AG09309 (cell line): ENCODE measurements at regions not wholly inside any gene's neighbourhood (a gene's known extent, or its start where the extent isn't known, plus 50 kb on each side); places are given as distances from the start of the nearest gene placed in this dataset.

Experiments used
- DNase-seq: peaks from one replicate; pipeline ENCODE4 v3.0.0-alpha.2; 2010; ENCODE audit warnings: low read depth
- H3K4me3 ChIP-seq: 2 replicates; pipeline ENCODE4 v1.5.1; 2011; ENCODE audit warnings: mild to moderate bottlenecking, low read depth, low read length, moderate library complexity; ENCODE audit not compliant: control insufficient read depth
- TF ChIP-seq, protein P1 (sequence below): IDR thresholded peaks from 2 replicates; pipeline ENCODE4 v1.5.1; 2011; ENCODE audit warnings: mild to moderate bottlenecking, low read depth, low read length, inconsistent platforms; ENCODE audit not compliant: insufficient read depth, control insufficient read depth; ENCODE audit errors: missing control alignments

DNA sequence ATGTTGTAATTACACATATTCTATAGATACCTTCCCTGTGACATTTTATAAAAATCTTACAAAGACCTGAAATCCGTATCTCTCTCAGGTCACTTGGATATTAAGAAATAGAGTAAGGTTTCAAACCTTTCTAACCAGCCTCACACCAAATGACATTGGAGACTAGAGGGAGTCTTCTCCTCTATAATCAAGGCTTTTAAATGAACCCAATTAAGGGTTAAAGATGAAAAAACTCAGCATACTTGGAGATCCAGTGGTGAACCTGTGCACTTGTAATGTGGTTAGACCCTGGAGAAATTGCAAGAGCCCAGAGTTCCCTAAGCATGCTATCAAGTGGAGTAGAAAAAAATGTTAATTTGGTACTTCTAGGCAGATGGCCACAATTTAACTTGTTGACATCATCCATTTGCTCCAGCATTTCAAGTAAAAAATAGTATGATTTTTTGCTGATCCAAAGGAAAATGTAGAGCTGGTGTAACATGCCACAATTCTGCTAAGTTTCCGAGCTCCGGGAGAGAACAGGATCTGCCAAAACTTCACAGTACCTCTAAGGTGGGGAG is 554.1 kb upstream of the MIR17HG start:
- no peak for DNase-seq
- TF ChIP-seq, protein P1, sequence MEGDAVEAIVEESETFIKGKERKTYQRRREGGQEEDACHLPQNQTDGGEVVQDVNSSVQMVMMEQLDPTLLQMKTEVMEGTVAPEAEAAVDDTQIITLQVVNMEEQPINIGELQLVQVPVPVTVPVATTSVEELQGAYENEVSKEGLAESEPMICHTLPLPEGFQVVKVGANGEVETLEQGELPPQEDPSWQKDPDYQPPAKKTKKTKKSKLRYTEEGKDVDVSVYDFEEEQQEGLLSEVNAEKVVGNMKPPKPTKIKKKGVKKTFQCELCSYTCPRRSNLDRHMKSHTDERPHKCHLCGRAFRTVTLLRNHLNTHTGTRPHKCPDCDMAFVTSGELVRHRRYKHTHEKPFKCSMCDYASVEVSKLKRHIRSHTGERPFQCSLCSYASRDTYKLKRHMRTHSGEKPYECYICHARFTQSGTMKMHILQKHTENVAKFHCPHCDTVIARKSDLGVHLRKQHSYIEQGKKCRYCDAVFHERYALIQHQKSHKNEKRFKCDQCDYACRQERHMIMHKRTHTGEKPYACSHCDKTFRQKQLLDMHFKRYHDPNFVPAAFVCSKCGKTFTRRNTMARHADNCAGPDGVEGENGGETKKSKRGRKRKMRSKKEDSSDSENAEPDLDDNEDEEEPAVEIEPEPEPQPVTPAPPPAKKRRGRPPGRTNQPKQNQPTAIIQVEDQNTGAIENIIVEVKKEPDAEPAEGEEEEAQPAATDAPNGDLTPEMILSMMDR, result no peak
- no peak overlapping the region for H3K4me3 ChIP-seq

DNA sequence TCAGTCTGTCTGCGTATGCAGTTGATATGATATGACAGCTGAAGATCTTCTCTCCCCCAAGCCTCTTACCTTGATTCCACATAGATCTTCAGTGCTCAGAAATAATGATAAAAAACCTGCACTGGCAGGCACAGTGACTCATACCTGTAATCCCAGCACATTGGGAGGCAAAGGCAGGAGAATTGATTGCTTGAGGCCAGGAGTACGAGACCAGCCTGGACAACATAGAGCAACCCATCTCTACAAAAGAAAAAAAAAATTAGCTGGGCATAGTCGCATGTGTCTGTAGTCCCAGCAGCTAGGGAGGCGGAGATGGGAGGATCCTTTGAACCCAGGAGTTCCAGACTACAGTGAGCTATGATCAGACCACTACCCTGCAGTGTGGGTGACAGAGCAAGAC is 551.0 kb upstream of the MIR17HG start:
- H3K4me3 ChIP-seq, result no peak overlapping the region
- TF ChIP-seq, protein P1, result no peak
- DNase-seq, result no peak

DNA sequence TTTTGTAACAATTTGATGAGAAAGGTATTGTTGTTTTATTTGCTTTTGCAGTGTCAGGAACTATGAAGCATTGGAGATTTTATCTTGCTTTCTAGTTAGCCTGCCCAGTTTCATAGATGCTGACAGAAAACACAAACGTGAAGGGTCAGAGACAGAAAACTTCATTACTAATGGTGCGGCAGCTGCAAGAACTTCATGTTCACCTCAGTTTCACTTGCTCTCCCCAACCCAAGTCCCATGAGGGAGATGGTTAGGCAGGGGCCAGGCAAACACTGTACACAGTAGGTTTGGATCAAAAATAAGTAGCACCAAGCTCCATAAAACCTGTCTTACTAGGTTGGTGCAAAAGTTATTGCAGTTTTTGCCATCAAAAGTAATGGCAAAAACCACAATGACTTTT is 550.2 kb upstream of the MIR17HG start:
- TF ChIP-seq, protein P1, result no peak
- no peak overlapping the region for H3K4me3 ChIP-seq
- no peak for DNase-seq

DNA sequence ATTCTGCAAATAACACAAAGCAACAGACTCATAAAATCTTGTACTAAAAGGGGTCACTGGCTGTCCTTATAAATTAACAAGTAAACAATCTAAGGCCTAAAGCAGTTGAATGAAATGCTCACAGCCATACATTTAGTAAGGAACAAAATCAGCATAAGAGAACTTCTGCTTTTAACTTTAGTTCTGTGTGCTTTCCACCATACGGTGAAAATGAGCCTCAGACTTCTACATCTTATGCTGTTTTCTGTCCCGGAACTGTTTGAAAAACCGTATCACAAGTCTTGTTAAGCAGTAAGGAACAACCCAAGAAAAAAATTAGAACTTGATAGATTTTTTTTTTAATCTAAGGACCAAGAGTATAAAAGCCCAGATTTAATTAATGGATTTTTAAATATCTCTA is 549.1 kb upstream of the MIR17HG start:
- TF ChIP-seq, protein P1, result no peak
- no peak overlapping the region for H3K4me3 ChIP-seq
- DNase-seq, result no peak

DNA sequence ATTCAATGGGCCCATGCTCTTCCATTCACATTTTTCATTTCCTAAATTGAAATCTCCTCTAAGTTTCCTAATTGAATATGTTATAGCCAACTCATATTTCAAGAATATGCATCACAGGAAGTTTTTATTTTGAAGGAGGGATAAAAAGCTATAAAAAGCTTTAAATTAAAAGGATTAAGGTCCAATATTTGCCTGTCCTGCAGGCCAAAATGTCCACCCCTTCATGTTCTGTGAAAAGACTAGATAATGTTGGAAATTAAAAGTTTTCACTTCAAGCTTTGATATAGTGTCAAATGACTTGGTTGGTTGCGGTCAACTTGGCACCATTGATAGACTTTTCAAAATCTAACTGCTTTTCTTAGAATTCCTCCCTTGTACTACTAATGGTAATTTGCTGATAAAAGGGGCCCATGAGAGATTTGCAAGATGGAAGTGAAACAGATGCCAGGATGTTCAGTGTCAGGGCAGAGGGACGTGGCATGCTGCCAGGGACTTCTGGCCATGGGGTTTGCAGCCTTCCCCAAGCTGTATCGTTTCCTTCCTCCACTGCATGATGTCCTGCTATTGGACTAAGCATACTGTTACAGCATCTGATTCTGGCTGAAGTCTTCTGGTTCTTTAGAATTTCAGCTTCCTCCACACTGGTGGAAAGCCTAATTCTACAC is 547.3 kb upstream of the MIR17HG start:
- H3K4me3 ChIP-seq, result no peak overlapping the region
- DNase-seq, result no peak
- TF ChIP-seq, protein P1, result no peak

DNA sequence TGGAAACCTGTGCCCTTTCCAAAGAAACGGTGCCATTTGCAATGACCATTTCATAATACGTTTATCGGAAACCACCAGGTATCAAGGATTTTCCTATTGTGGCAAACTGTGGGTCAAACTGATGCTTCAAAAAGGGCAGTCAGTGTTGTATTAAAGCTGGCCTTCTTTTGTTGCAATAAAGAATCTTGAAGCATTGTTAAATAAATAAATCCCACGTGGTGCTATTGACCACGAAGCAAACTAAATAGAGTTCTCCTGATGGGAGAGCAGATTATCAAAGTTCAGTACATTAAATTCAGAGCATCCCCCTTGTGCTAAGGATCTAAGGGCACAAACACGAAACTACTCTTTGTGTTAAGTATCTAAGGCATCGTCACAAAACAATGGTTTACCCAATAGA is 545.9 kb upstream of the MIR17HG start:
- H3K4me3 ChIP-seq, result no peak overlapping the region
- no peak for DNase-seq
- TF ChIP-seq, protein P1, result no peak
